H1 (cell line): ENCODE measurements at regions not wholly inside any gene's neighbourhood (a gene's known extent, or its start where the extent isn't known, plus 50 kb on each side); places are given as distances from the start of the nearest gene placed in this dataset.

ENCODE experiments used
- E2F6 ChIP-seq: IDR thresholded peaks from 2 replicates; pipeline ENCODE4 v1.6.1; 2012; ENCODE audit warnings: inconsistent platforms
- EZH2 ChIP-seq: fragments of 200-600 bp; sonication (generic); IDR thresholded peaks from 2 replicates; pipeline ENCODE4 v1.7.1; 2012; ENCODE audit warnings: low read depth, mild to moderate bottlenecking, moderate library complexity, low read length, inconsistent platforms; ENCODE audit not compliant: severe bottlenecking
- SP1 ChIP-seq: IDR thresholded peaks from 2 replicates; pipeline ENCODE4 v1.6.1; 2011; ENCODE audit warnings: low read depth, low read length

GRCh38 chr2:23146011-23146410 lies 239.0 kb upstream of the KLHL29 start (continued):
- TF ChIP-seq E2F6 (no peak), EZH2 (no peak), SP1 (no peak)
